ENCODE measurements at regions not wholly inside any gene's neighbourhood (a gene's known extent, or its start where the extent isn't known, plus 50 kb on each side); places are given as distances from the start of the nearest gene placed in this dataset.

DNA sequence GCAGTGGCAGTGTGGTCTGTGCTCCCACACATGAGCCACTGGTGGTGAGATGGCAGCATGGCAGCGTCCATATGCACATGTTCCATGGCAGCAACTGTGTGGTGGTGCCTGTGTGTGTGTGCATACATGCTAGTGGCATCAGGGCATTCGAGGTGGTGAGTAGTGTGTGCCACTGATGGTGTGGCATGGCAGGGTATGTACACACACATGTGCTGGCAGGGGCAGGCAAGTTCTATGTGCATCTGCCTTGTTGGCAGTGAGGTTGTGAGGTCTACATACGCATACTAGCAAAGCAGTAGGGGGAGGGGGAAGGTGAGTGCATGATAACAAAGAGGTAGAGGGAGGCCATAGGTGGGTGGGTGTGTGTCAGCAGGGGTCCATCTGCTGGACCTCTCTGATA lies 378.7 kb downstream of the C3orf38 start (continued):
- TF ChIP-seq, protein P1, sequence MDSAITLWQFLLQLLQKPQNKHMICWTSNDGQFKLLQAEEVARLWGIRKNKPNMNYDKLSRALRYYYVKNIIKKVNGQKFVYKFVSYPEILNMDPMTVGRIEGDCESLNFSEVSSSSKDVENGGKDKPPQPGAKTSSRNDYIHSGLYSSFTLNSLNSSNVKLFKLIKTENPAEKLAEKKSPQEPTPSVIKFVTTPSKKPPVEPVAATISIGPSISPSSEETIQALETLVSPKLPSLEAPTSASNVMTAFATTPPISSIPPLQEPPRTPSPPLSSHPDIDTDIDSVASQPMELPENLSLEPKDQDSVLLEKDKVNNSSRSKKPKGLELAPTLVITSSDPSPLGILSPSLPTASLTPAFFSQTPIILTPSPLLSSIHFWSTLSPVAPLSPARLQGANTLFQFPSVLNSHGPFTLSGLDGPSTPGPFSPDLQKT (IDR thresholded peaks at IDR 0.05; ENCODE audit: borderline replicate concordance, low read depth, low read length) = no peak
- no peak for TF ChIP-seq SP2 (tag by site-specific recombination; IDR thresholded peaks at IDR 0.05)

DNA sequence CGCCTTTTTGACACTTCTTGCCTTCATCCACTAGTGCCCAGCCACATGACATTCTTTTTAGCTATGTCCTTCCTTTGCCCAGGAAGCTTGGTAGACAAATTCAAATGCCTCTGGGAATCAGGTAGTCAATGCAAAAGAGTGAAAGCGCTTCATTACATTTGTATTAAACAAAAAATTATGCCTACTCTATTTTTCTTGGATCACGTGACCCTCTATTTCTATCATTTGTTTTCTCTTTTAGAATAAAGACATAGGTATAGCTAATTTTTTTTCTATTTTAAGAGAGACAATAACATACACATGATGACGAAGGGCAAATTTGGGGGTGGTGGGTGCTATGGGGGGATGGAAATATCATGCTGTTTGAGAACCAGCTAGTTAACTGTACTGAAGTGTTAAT lies 384.8 kb downstream of the C3orf38 start:
- CTCF ChIA-PET = no interaction called here
- no peaks in the 10 kb centered on the region for H3K9me3 ChIP-seq (ENCODE audit: control insufficient read depth, insufficient read depth, low read depth, low read length)
- POLR2A ChIA-PET = no interaction called here
- TF ChIP-seq, protein P2, sequence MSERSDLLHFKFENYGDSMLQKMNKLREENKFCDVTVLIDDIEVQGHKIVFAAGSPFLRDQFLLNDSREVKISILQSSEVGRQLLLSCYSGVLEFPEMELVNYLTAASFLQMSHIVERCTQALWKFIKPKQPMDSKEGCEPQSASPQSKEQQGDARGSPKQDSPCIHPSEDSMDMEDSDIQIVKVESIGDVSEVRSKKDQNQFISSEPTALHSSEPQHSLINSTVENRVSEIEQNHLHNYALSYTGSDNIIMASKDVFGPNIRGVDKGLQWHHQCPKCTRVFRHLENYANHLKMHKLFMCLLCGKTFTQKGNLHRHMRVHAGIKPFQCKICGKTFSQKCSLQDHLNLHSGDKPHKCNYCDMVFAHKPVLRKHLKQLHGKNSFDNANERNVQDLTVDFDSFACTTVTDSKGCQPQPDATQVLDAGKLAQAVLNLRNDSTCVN (tag by site-specific recombination; optimal IDR thresholded peaks at IDR 0.05) = no peak
- TF ChIP-seq ZNF394 (tag by site-specific recombination; IDR thresholded peaks at IDR 0.05; ENCODE audit: borderline replicate concordance) = no peak
- TF ChIP-seq ZNF623 (tag by site-specific recombination; IDR thresholded peaks at IDR 0.05) = no peak
- TF ChIP-seq ZNF548 (tag by site-specific recombination; IDR thresholded peaks at IDR 0.05) = no peak
- TF ChIP-seq SP7 (tag by site-specific recombination; IDR thresholded peaks at IDR 0.05) = no peak
- H3K27ac ChIP-seq (ENCODE audit: extremely low read depth, low read depth, low read length) = no peak overlapping the region
- no peaks in the 10 kb centered on the region for H3K4me1 ChIP-seq (ENCODE audit: control insufficient read depth, insufficient read depth, low read length)
- H3K36me3 ChIP-seq (ENCODE audit: control insufficient read depth in 2 of 2, insufficient read depth in 1 of 2, low read length in 2 of 2) = no peaks in the 10 kb centered on the region
- H3K4me3 ChIP-seq (ENCODE audit: low read depth, low read length) = no peak overlapping the region

DNA sequence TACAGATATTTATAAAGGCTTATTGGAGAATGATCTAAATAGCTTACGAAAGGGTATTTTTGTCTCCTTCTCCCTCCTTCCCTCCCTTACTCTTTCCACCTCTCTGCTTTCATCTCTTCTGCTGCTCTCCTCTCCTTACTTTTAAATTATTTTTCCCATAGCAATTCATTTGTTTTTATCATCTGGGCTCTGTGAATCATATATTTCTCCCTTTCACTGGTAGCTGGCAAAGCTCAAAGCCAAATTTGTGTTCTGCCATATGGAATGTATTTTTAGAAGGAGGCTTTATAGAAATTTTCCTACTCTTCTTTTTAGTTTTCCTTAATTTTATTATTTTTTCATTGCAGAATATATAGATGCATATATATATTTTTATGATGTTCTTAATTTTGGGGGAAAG lies 385.8 kb downstream of the C3orf38 start:
- TF ChIP-seq, protein P3, sequence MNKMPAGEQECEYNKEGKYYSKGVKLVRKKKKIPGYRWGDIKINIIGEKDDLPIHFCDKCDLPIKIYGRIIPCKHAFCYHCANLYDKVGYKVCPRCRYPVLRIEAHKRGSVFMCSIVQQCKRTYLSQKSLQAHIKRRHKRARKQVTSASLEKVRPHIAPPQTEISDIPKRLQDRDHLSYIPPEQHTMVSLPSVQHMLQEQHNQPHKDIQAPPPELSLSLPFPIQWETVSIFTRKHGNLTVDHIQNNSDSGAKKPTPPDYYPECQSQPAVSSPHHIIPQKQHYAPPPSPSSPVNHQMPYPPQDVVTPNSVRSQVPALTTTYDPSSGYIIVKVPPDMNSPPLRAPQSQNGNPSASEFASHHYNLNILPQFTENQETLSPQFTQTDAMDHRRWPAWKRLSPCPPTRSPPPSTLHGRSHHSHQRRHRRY (tag by site-specific recombination; IDR thresholded peaks at IDR 0.05) = no peak
- TF ChIP-seq, protein P4, sequence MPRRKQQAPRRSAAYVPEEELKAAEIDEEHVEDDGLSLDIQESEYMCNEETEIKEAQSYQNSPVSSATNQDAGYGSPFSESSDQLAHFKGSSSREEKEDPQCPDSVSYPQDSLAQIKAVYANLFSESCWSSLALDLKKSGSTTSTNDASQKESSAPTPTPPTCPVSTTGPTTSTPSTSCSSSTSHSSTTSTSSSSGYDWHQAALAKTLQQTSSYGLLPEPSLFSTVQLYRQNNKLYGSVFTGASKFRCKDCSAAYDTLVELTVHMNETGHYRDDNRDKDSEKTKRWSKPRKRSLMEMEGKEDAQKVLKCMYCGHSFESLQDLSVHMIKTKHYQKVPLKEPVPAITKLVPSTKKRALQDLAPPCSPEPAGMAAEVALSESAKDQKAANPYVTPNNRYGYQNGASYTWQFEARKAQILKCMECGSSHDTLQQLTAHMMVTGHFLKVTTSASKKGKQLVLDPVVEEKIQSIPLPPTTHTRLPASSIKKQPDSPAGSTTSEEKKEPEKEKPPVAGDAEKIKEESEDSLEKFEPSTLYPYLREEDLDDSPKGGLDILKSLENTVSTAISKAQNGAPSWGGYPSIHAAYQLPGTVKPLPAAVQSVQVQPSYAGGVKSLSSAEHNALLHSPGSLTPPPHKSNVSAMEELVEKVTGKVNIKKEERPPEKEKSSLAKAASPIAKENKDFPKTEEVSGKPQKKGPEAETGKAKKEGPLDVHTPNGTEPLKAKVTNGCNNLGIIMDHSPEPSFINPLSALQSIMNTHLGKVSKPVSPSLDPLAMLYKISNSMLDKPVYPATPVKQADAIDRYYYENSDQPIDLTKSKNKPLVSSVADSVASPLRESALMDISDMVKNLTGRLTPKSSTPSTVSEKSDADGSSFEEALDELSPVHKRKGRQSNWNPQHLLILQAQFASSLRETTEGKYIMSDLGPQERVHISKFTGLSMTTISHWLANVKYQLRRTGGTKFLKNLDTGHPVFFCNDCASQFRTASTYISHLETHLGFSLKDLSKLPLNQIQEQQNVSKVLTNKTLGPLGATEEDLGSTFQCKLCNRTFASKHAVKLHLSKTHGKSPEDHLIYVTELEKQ (tag by site-specific recombination; IDR thresholded peaks at IDR 0.05; ENCODE audit: borderline replicate concordance) = no peak
- no peak for TF ChIP-seq ZNF302 (tag by site-specific recombination; IDR thresholded peaks at IDR 0.05; ENCODE audit: low read depth)
- TF ChIP-seq SETDB1 (IDR thresholded peaks at IDR 0.05; ENCODE audit: insufficient read length, low read length) = no peak
- no peak for TF ChIP-seq ZNF157 (tag by site-specific recombination; IDR thresholded peaks at IDR 0.05)
- TF ChIP-seq, protein P5, sequence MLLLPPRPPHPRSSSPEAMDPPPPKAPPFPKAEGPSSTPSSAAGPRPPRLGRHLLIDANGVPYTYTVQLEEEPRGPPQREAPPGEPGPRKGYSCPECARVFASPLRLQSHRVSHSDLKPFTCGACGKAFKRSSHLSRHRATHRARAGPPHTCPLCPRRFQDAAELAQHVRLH (tag by site-specific recombination; IDR thresholded peaks at IDR 0.05) = no peak
- TF ChIP-seq ZNF560 (tag by site-specific recombination; IDR thresholded peaks at IDR 0.05; ENCODE audit: borderline replicate concordance) = no peak
- no peak for TF ChIP-seq ZNF174 (tag by site-specific recombination; IDR thresholded peaks at IDR 0.05)
- no peak for TF ChIP-seq ZNF274 (IDR thresholded peaks at IDR 0.05; ENCODE audit: low read length)
- TF ChIP-seq ZNF274 (tag by site-specific recombination; IDR thresholded peaks at IDR 0.05; ENCODE audit: borderline replicate concordance) = no peak
- TF ChIP-seq, protein P6, sequence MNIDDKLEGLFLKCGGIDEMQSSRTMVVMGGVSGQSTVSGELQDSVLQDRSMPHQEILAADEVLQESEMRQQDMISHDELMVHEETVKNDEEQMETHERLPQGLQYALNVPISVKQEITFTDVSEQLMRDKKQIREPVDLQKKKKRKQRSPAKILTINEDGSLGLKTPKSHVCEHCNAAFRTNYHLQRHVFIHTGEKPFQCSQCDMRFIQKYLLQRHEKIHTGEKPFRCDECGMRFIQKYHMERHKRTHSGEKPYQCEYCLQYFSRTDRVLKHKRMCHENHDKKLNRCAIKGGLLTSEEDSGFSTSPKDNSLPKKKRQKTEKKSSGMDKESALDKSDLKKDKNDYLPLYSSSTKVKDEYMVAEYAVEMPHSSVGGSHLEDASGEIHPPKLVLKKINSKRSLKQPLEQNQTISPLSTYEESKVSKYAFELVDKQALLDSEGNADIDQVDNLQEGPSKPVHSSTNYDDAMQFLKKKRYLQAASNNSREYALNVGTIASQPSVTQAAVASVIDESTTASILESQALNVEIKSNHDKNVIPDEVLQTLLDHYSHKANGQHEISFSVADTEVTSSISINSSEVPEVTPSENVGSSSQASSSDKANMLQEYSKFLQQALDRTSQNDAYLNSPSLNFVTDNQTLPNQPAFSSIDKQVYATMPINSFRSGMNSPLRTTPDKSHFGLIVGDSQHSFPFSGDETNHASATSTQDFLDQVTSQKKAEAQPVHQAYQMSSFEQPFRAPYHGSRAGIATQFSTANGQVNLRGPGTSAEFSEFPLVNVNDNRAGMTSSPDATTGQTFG (tag by site-specific recombination; IDR thresholded peaks at IDR 0.05; ENCODE audit: borderline replicate concordance) = no peak
- no peak for TF ChIP-seq ZNF10 (tag by site-specific recombination; IDR thresholded peaks at IDR 0.05)
- TF ChIP-seq ZNF140 (tag by site-specific recombination; IDR thresholded peaks at IDR 0.05) = no peak
- TF ChIP-seq GLIS1 (tag by site-specific recombination; IDR thresholded peaks at IDR 0.05) = no peak
- Histone ChIP-seq H3K4me1 (ENCODE audit: control insufficient read depth, insufficient read depth, low read length) (no peaks in the 10 kb centered on the region), H3K36me3 (ENCODE audit: control insufficient read depth in 2 of 2, insufficient read depth in 1 of 2, low read length in 2 of 2) (no peaks in the 10 kb centered on the region), H3K27ac (ENCODE audit: extremely low read depth, low read depth, low read length) (no peak overlapping the region), H3K4me3 (ENCODE audit: low read depth, low read length) (no peak overlapping the region), H3K9me3 (ENCODE audit: control insufficient read depth, insufficient read depth, low read depth, low read length) (no peaks in the 10 kb centered on the region)
- ChIA-PET POLR2A (no interaction called here), CTCF (no interaction called here)

Measured in HEK293 (cell line).